ENCODE measurements at regions not wholly inside any gene's neighbourhood (a gene's known extent, or its start where the extent isn't known, plus 50 kb on each side); places are given as distances from the start of the nearest gene placed in this dataset.

DNA sequence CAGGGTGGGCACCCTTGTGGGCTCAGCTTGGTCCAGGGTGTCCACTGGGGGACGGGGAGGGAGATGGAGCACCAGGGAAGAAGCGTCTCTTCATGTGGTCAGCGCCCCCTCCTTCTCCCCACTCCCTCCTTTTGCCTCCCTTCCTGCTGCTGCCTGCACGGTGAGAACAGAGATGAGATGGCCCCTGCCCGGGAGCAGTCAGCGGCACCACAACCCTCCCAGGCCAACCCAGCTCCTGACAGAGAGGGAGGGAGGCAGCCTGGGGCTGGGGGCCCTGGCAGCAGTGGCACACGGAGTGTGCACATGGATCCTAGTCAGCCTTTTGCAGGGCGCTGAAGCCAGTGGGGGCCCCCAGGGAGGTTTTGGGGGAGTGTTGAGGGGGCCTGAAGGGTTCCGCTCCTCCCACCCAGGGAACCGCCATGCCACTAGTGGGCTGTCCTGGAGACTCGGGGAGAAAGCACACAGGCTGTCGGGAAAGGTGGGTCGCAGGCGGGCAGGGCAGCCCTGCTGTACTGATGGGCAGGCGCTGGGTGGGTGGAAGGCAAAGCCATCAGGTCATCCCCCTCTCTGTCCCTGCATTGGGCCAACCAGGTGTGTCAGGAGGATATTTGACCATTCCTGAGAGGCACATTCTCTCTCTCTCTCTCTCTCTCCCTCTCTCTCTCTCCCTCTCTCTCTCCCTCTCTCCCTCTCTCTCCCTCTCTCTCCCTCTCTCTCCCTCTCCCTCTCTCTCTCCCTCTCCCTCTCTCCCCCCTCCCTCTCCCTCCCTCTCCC, 94.3 kb upstream of the BHLHE23 start:
- DNase-seq (ENCODE audit: low spot score): peak; percentile 32

DNA sequence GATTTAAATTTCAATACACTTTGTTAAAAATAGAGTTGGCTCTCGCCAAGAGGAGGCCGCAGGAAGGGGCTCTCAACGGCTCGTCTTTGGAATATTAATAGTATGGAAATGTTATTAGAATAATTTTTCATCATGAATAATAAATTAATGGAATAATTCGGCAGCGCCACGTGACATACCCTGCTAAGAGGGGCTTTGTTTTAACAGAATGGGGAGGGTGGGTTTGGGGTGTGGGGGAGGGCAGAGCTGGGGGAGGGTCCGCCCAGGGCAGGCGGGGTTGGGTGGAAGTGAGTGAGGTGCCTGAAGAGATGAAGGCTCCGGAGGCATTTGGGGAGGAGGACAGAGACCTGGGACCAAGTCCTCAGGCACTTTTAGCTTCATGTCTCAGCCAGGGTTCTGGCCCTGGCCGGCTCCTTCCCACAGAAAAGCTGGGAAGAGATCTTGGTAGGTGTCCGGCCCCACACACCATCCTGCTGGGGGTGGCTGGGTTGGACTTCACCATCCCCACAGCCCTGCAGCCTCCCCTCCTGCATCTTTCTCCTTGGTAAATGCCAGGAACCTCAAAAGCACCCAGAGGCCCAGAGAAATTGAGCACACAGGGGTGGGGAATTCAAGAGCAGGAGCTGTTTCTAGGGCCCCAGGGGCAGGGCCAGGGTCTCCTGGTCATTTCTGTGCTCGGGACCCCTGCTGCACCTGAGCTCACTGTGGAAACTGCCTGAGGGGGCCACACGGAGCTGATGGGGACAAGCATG, 93.6 kb upstream of the BHLHE23 start:
- peak; percentile 26 for DNase-seq (ENCODE audit: low spot score)

DNA sequence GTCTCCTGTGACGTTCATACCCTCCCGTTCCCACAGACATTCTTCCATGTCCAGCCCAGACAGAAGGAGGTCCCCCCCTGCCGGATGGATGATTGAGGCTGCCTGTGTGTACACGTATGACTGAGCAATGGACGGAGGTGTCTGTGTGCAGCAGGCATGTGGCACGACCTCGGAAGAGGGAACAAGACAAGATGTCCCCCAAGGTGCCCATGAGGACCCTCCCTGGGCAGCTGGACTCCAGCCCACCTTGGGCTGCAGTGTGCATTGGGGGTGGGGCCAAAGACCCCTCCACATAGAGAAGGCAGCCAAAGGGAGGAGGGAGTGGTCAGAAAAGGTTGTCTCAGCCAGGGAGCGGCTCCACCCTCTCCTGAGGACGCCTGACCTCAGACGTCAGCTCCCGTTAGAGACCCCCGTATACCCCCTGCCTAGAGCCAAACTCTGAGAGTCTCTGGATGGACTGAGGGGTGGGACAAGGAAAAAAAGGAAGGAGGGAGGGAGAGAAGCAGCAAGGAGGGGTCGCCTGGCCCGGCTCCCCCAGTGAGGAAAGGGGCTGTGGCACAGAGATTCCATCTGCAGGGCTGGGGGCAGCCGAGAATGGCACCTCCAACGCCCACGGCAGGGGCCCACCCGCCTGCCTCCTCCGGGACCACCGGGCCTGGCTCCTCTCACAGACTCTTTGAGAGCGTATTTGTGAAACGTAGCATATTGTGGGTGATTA, 92.9 kb upstream of the BHLHE23 start:
- peak; percentile 34 for DNase-seq (ENCODE audit: low spot score)

DNA sequence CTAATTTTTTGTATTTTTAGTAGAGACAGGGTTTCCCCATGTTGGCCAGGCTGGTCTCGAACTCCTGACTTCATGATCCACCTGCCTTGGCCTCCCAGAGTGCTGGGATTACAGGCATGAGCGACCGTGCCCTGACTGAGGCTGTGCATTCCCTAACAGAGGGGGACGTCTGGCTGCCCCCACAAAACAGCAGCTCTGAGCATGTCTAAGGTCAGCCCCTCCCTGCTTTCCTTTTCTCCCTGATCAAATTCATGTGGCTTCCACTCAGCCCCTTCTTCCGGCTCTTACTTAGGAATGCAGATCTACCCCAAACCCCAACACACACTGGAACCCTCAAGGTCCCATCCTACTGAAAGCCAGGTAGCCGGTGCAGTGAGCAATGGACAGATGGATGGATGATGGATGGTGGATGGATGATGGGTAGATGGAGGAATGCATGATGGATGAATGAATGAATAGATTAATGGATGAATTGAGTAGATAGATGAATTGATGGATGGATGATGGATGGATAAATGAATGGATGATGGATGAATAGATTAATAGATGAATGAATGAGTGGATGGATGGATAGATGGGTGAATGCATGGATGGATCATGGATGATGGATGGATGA, 91.5 kb upstream of the BHLHE23 start:
- DNase-seq (ENCODE audit: low spot score): peak; percentile 18

DNA sequence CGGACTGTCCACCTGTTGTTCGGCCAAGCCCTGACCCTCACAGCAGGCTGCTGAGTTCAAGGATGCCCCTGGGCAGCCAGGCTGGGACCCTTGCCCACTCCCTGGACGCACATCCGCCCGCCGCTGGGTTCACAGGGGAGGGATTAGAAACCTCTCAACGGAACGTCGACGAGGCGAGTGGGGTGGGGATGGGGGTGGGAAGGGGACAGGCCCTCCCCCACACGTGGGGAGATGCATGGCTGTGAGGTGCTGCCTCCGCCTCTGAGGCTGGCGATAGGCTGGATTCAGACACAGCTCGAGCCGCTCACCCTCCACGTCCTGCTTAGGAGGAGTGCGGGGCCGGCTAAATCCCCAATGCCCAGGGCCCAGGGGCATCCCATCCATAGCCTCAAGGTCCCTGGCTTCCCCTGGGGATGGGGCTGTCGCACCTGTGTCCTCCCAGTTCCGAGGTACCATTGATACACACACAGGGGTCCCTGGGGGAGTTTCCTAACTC, 90.6 kb upstream of the BHLHE23 start:
- peak; percentile 39 for DNase-seq (ENCODE audit: low spot score)

DNA sequence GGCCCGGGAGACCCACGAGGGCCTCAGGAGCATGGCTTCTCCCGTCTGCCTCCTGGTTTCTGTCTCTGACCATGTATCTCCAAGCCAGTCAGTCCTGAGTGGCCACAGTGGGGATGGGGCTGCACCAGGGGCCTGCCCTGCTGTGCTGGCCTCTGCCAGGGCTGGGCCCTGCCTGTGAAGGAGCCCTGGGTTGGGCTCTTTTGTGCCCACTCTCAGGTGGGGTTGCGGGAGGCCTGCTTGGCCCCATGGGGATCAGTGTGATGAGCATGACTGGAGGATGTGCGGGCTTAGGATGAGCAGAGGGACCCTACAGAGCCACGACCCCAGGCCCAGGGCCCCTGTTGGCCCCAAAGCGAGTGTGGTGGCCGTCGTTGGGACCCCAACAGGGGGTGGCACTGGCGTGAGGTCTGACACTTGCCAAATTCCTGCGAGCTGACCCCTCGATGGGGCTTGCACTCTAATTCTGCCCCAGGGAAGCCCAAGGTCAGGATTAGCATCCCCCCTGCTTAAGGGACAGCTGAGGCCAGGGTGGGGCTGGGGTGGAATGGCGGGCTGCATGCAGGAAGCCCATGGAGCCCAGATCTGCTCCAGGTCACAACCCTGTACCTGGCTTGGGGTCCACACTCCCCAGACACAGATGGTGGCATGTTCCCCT, 90.0 kb upstream of the BHLHE23 start:
- peak; percentile 26 for DNase-seq (ENCODE audit: low spot score)

DNA sequence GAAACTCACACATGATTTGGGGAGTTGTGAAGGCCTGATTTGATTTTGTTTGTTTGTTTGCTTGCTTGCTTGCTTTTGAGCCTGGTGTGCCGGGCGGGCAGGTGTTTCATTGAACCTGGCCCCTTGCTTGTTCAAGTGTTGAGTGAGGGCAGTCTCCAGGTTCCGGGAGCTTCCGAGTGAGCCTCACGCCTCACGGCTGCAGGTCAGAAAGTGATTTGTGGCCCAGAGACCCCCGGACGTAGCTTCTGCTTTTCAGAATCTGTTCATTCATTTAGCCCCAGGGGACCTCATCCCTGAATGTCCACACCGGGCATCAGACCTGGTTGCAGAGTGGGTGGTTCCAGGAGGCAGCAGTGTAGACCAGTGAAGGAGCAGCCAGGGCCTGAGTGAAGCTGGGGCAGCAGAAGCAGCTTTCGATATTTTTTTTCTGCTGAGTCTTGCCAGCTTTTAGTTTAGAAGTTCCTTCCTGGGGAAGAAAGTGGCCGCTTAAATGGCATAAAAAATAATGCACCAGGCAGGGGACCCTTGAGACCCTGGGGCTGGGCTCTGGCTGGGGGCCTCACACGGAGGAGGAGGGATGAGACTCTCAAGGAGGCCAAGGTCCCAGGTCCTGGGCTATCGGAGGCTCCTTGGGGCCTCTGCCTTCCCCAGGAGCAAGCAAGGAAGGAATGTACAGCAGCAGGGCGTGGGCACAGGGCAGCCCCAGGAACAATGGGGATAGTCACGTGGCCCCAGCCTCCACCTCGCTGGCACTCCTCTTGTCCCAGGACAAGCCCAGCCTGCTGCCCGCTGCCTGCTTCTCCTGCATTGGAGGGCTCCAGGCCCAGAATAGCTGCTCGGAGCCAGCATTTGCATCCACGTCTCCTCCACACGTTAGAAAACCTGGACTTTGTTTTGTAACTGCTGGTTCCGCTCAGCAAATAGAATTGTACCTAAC, 89.2 kb upstream of the BHLHE23 start:
- peak; percentile 20 for DNase-seq (ENCODE audit: low spot score)

DNA sequence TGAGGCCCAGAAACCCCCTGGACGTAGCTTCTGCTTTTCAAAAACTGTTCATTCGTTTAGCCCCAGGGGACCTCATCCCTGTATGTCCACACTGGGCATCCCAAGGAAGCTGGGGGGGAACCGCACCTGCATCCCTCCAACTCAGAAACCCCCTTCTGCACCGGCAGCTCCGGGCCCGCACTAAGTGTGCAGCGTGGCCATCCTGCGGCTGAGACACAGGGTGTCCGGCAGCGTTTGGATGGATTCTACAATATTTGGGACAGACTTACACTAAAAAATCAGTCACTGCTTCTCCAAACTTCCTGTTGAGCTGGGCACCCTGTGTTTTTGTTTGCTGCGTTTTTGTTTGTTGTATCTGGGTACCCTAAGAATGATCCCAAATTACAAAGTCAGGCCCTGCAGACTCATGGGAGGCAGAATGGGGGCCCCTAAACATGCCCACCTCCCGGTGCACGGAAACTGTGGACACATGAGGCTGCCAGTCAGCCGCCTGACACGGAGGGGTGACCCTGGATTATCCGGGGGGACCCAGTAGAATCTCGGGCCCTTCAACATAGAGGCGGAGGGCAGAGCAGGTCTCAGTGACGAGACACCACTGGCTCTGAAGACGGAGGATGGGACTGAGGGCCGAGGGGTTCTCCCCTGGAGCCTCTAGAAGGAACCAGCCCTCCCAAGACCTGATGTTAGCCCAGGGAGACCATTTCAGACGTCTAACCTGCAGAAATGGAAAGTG, 88.2 kb upstream of the BHLHE23 start:
- DNase-seq (ENCODE audit: low spot score): peak; percentile 35

DNA sequence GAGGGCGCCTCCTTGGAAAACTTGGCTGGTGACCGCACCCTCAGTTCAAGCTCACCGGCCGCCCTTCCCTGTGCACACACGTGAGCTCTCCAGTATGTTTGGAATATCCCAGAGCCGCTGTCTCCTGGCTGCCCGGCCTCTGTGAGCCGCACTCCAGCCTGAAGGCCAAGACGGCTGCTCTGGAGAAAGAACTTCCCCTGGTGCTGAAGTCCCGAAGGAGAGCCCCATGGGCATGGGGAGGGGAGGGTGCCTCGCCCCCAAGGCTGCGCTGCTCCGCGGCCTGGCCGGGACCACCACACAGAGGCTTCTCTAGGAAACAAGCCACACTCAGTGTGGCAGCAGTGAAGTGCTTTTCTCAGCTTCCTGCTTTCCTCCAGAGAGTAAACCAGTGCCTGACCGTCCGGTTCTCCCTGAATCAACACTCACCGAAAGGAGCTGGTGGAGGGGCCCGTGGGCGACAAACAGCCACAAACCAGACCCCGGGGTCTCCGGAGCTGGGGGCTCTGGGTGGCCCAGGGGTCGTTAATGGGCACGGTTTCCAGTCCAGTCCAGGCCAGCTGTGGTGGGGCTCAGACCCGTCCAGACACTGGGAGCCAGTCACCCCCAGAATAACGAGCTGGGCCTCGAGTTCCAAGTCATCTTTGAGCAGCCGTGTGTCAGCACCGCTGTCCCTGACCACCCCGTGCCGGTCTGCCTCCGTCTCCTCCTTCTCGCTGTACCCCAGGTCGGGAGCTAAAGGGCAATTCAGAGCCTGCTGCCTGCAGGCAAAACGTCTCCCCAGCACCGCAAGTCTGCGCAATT, 87.4 kb upstream of the BHLHE23 start:
- peak; percentile 27 for DNase-seq (ENCODE audit: low spot score)

DNA sequence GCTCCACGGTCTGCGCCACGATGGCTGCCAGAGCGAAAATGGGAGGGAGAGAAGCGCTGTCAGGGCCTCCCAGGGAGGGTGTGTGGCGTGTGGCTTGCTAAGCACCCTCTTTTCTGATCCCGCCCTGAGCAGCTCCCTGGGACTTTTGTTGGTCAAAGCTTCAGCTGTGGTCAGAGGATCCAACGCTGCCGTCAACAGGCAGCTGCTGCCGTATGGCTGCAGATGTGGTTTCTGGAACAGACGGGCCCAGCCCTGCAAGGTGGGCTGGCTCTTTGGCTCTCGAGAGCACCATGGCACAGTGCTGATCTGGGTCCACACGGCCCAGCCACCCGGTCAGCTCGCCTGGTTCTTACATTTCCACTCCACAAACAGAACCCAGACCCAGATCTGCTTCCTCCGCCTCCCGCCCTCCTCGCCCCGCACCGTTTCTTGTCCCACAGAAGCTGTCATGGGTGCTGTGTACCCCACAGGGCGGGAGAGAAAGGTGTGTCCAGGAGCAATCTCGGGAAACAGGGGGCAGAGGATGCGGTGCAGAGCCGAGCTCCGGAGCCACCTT, 86.0 kb upstream of the BHLHE23 start:
- peak; percentile 37 for DNase-seq (ENCODE audit: low spot score)

DNA sequence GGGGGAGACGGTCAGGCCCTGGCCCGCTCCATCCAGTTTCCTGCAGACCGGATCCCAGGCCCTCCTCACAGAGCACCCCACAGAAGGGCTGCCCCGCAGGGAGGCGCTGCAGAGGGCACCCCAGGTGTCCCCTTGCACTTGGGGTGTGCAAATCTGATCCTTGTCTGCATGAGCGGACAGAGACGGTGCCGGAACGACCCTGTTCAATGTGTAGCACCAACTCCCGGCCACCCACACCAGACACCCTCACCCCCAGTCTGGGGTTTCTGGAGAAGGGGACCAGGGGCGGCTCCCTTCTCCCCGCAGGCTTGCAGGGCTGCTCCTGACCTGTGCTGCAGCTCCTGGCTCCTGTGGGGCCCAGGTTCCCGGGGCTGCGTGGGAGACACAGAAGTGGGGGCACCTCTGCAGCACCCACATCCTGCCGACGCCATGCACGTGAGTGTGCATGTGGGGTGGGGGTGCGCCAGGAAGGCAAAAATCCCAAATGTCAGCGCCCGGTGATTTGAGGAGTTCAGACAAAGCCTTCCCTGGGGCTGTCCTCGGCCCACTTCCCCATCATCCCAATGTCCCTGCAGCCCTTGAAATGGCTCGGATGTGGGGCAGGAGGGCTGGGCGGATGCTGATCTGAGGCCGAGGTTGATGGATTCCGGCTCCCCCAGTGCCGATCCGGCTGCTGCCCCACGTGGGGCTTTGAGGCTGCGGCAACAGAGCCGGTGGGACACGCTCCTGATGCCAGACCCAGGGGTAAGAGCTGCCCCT, 85.3 kb upstream of the BHLHE23 start:
- peak; percentile 26 for DNase-seq (ENCODE audit: low spot score)

DNA sequence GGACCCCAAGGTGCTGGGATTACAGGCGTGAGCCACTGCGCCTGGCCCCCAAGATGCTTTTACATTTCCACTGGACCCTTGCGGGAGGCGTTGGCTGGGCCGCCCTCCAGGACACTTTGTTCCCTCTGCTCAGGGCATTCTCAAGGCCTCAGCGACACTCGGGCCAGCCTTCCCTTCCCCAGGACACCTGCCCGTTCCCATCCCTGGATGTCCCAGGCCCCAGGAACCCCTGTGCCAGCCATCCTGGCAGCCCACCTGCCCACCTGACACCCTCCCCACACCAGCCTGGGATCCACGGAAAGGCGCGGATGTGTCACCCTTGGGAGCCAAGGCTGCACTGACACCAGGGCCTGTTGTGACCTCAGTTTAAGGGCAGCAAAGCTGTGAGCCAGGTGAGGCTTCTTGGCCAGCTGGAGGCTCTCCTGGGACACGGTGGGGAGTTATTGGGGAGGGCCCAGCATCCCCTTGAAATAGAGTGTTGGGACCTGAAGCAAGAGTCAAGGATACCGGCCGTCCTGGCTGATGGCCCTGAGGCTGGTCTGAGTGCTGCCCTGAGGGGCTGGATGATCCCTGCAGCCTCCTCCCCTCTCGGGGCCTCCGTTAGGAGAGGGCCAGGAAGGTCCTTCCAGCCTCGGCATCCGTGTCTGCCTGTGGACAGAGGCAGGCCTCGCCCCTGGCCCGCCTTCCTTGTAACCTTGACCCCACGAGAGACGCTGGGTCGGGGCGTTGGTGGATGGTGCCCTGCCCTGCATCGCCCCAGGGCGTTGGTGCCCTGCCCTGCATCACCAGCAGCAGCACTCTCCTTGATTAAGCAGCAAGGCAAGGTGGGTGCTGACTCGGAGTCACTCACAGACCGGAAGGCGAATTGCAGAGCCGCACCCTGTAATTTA, 84.2 kb upstream of the BHLHE23 start:
- DNase-seq (ENCODE audit: low spot score): peak; percentile 27

DNA sequence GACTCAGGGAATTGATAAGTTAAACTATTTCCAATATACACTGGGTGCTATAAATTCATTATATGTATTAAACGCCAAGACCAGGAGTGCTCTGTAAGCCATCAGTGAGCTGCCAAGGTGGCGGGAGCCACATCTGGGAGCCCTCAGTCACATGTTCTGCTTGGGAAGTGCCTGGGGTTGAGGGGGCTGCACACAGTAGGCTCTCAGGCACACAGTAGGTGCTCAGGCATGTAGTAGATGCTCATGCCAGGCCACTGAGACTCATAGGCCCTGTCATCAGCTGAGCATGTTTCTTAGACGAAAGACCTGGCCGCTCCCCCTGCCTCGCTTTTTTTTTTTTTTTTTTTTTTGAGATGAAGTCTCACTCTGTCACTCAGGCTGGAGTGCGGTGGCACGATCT, 83.3 kb upstream of the BHLHE23 start:
- no peak for DNase-seq (ENCODE audit: low spot score)

DNA sequence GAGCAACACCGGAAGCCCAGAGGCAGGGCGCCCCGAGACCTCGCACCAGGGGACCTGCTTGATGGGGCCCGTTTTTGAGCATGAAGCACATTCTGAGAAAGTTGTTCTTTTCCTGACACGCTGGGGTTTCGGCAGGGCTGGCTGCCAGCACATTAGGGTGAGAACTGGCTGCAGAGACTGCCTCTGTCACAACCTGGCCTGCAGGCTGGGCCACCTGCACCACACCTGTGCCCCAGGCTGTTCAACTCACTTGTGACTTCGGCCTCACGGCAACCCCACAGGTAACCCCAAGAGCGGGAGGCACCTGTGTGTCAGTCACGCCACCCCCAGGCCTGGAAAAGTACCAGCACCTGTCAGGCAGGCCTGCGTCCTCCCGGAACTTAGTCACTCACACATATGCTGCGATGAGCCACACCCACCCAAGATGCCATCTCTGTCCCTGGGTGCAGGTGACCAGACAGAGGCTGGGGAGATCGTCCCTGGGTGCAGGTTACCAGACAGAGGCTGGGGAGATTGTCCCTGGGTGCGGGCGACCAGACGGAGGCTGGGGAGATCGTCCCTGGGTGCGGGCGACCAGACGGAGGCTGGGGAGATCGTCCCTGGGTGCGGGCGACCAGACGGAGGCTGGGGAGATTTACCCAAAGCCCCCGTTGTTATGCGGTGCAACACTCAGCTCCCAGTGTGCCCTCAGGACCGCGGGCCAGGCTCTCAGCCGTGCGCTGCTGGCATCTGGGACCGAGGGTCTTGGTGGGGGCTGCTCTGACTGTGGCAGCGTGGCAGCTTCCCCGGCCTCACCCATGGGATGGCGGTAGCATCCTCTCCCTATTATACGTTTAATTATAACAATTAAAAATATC, 82.5 kb upstream of the BHLHE23 start:
- peak; percentile 20 for DNase-seq (ENCODE audit: low spot score)

DNA sequence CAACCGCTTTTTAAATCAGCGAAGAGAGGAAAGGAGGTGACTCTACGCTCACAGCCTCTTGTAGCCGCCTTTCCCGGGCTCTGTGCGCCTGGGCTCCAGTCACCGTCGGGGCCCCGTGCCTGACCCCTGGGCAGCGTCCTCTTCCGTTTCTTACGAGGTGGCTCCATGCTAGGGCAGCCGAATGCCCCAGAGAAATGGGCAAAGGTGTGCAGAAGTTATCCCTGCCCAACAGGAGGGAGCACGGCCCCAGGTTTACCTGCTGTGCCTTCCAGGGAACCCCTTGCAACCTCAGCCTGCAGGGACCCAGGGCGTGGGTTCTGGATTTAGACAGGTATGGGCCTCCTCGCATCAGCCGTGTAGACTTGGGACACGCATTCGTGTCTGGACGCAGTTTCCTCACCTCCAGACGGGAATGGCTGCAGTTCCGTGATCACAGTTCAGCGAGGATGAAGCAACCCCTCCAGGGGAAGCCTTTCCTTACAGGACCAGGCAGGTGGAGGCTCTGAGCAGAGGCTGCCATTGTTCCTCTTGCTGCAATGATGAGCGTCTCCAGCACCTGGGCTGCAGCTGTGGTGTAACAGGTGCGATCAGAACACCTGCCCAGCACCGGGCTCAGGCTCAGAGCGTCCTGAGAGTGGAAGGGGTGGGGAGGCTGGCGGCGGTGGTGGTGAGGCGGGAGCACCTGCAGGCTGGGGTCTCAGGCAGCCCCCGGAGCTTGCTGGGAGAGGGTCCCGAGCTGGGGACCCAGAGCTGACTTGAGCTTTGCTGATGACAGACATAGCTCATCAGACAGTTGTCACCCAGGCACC, 81.3 kb upstream of the BHLHE23 start:
- peak; percentile 33 for DNase-seq (ENCODE audit: low spot score)

Data from ureter (tissue), 1 donor.